ENCODE measurements at regions not wholly inside any gene's neighbourhood (a gene's known extent, or its start where the extent isn't known, plus 50 kb on each side); places are given as distances from the start of the nearest gene placed in this dataset.

GRCh38 chr10:110409926-110410325, 87.8 kb upstream of the DUSP5 start:
- no peak overlapping the region for H3K4me2 ChIP-seq (ENCODE audit: low read length)
- no peaks in the 10 kb centered on the region for H3F3A ChIP-seq (ENCODE audit: insufficient read depth, low read length, poor library complexity, severe bottlenecking)
- no peaks in the 10 kb centered on the region for H4K20me1 ChIP-seq (ENCODE audit: insufficient read depth)
- H2AFZ ChIP-seq (ENCODE audit: low read depth, low read length), result no peak overlapping the region
- H3K79me2 ChIP-seq (replicated peaks; ENCODE audit: insufficient read depth, low read length), result no peaks in the 10 kb centered on the region
- H3K9me3 ChIP-seq (ENCODE audit: low read length), result no peaks in the 10 kb centered on the region
- no peak overlapping the region for H3K4me3 ChIP-seq (ENCODE audit: low read length)
- H3K27me3 ChIP-seq (ENCODE audit: insufficient read depth, low read depth, low read length), result no peaks in the 10 kb centered on the region
- no peak for TF ChIP-seq EZH2 (IDR thresholded peaks at IDR 0.05; ENCODE audit: borderline replicate concordance, insufficient read depth, low read length, poor library complexity, severe bottlenecking)
- no peak for TF ChIP-seq TAF1 (IDR thresholded peaks at IDR 0.05; ENCODE audit: low read depth)
- no peak for TF ChIP-seq POLR2AphosphoS5 (IDR thresholded peaks at IDR 0.05)
- no peak overlapping the region for H3K27ac ChIP-seq (ENCODE audit: low read length)
- H3K9me2 ChIP-seq (ENCODE audit: insufficient read depth, low read length), result no peaks in the 10 kb centered on the region
- H3K36me3 ChIP-seq (ENCODE audit: insufficient read depth, low read length), result no peaks in the 10 kb centered on the region
- H3K9ac ChIP-seq (ENCODE audit: low read length), result no peak overlapping the region

GRCh38 chr10:110410329-110411046, 87.2 kb upstream of the DUSP5 start:
- Histone ChIP-seq H2AFZ (ENCODE audit: low read depth, low read length) (no peak overlapping the region), H3K9me3 (ENCODE audit: low read length) (no peaks in the 10 kb centered on the region), H3K36me3 (ENCODE audit: insufficient read depth, low read length) (no peaks in the 10 kb centered on the region), H3K4me3 (ENCODE audit: low read length) (no peak overlapping the region), H3K4me2 (ENCODE audit: low read length) (no peak overlapping the region), H4K20me1 (ENCODE audit: insufficient read depth) (no peaks in the 10 kb centered on the region), H3F3A (ENCODE audit: insufficient read depth, low read length, poor library complexity, severe bottlenecking) (no peaks in the 10 kb centered on the region), H3K79me2 (replicated peaks; ENCODE audit: insufficient read depth, low read length) (no peaks in the 10 kb centered on the region), H3K27me3 (ENCODE audit: insufficient read depth, low read depth, low read length) (no peaks in the 10 kb centered on the region), H3K9ac (ENCODE audit: low read length) (no peak overlapping the region), H3K27ac (ENCODE audit: low read length) (no peak overlapping the region), H3K9me2 (ENCODE audit: insufficient read depth, low read length) (no peaks in the 10 kb centered on the region)
- TF ChIP-seq EP300 (conservative IDR thresholded peaks at IDR 0.05; ENCODE audit: poor library complexity, severe bottlenecking) (no peak), REST (IDR thresholded peaks at IDR 0.05; ENCODE audit: borderline replicate concordance) (no peak), RAD21 (conservative IDR thresholded peaks at IDR 0.05) (no peak), TAF1 (IDR thresholded peaks at IDR 0.05; ENCODE audit: low read depth) (no peak), POLR2AphosphoS5 (IDR thresholded peaks at IDR 0.05) (no peak)
- TF ChIP-seq, protein P1, sequence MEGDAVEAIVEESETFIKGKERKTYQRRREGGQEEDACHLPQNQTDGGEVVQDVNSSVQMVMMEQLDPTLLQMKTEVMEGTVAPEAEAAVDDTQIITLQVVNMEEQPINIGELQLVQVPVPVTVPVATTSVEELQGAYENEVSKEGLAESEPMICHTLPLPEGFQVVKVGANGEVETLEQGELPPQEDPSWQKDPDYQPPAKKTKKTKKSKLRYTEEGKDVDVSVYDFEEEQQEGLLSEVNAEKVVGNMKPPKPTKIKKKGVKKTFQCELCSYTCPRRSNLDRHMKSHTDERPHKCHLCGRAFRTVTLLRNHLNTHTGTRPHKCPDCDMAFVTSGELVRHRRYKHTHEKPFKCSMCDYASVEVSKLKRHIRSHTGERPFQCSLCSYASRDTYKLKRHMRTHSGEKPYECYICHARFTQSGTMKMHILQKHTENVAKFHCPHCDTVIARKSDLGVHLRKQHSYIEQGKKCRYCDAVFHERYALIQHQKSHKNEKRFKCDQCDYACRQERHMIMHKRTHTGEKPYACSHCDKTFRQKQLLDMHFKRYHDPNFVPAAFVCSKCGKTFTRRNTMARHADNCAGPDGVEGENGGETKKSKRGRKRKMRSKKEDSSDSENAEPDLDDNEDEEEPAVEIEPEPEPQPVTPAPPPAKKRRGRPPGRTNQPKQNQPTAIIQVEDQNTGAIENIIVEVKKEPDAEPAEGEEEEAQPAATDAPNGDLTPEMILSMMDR (IDR thresholded peaks at IDR 0.05; ENCODE audit: poor library complexity, severe bottlenecking), result no peak

- H3K9ac ChIP-seq (ENCODE audit: low read length), result no peak overlapping the region
- H2AFZ ChIP-seq (ENCODE audit: low read depth, low read length), result no peak overlapping the region
- H3F3A ChIP-seq (ENCODE audit: insufficient read depth, low read length, poor library complexity, severe bottlenecking), result no peaks in the 10 kb centered on the region
- no peak overlapping the region for H3K4me3 ChIP-seq (ENCODE audit: low read length)
- H3K27ac ChIP-seq (ENCODE audit: low read length), result no peak overlapping the region
- TF ChIP-seq EP300 (conservative IDR thresholded peaks at IDR 0.05; ENCODE audit: poor library complexity, severe bottlenecking) (no peak), MXI1 (conservative IDR thresholded peaks at IDR 0.05; ENCODE audit: poor library complexity, severe bottlenecking) (no peak), TAF1 (IDR thresholded peaks at IDR 0.05; ENCODE audit: low read depth) (no peak), EZH2 (IDR thresholded peaks at IDR 0.05; ENCODE audit: borderline replicate concordance, insufficient read depth, low read length, poor library complexity, severe bottlenecking) (no peak), SMC3 (conservative IDR thresholded peaks at IDR 0.05; ENCODE audit: poor library complexity) (no peak), REST (IDR thresholded peaks at IDR 0.05; ENCODE audit: borderline replicate concordance) (no peak), RAD21 (conservative IDR thresholded peaks at IDR 0.05) (no peak)
- TF ChIP-seq, protein P1 (IDR thresholded peaks at IDR 0.05; ENCODE audit: poor library complexity, severe bottlenecking), result no peak
- H3K9me3 ChIP-seq (ENCODE audit: low read length), result no peaks in the 10 kb centered on the region
- H3K36me3 ChIP-seq (ENCODE audit: insufficient read depth, low read length), result no peaks in the 10 kb centered on the region
- H3K27me3 ChIP-seq (ENCODE audit: insufficient read depth, low read depth, low read length), result no peaks in the 10 kb centered on the region
- no peaks in the 10 kb centered on the region for H3K9me2 ChIP-seq (ENCODE audit: insufficient read depth, low read length)
- H3K79me2 ChIP-seq (replicated peaks; ENCODE audit: insufficient read depth, low read length), result no peaks in the 10 kb centered on the region
- H3K4me2 ChIP-seq (ENCODE audit: low read length), result no peak overlapping the region
- H4K20me1 ChIP-seq (ENCODE audit: insufficient read depth), result no peaks in the 10 kb centered on the region
These were observed 86.7 kb upstream of the DUSP5 start for GRCh38 chr10:110411047-110411410.

Data from neural cell (in vitro differentiated cells).